C4-2B (cell line): ENCODE measurements at regions not wholly inside any gene's neighbourhood (a gene's known extent, or its start where the extent isn't known, plus 50 kb on each side); places are given as distances from the start of the nearest gene placed in this dataset.

Experiments used
- H3K27ac ChIP-seq: fragments of 450-650 bp; 2 replicates; pipeline ENCODE4 v1.5.1; 2017
- CTCF ChIP-seq: fragments of 450-650 bp; conservative IDR thresholded peaks from 2 replicates; pipeline ENCODE4 v1.5.1; 2017; ENCODE audit warnings: mild to moderate bottlenecking
- ZFX ChIP-seq: fragments of 450-650 bp; IDR thresholded peaks from 2 replicates; pipeline ENCODE4 v1.6.1; 2017

- TF ChIP-seq CTCF (no peak), ZFX (no peak)
- H3K27ac ChIP-seq = no peak overlapping the region
These were observed 1447.5 kb downstream of the GATA3 start for GRCh38 chr10:9501944-9502343.

- TF ChIP-seq CTCF (no peak), ZFX (no peak)
- no peak overlapping the region for H3K27ac ChIP-seq
These were observed 1449.7 kb downstream of the GATA3 start for GRCh38 chr10:9504227-9504626.

- TF ChIP-seq ZFX (no peak), CTCF (no peak)
- H3K27ac ChIP-seq = no peak overlapping the region
These were observed 1451.1 kb downstream of the GATA3 start for GRCh38 chr10:9505546-9505945.

GRCh38 chr10:9508606-9509005 is 1454.1 kb downstream of the GATA3 start:
- no peak for TF ChIP-seq CTCF
- TF ChIP-seq ZFX = no peak
- H3K27ac ChIP-seq = no peak overlapping the region

GRCh38 chr10:9510626-9511025 is 1456.1 kb downstream of the GATA3 start:
- H3K27ac ChIP-seq = no peak overlapping the region
- TF ChIP-seq ZFX = no peak
- no peak for TF ChIP-seq CTCF

- TF ChIP-seq CTCF = no peak
- no peak for TF ChIP-seq ZFX
- H3K27ac ChIP-seq = no peak overlapping the region
These were observed 1461.4 kb downstream of the GATA3 start for GRCh38 chr10:9515922-9516321.

- TF ChIP-seq CTCF = no peak
- TF ChIP-seq ZFX = no peak
- H3K27ac ChIP-seq = no peak overlapping the region
These were observed 1481.3 kb downstream of the GATA3 start for GRCh38 chr10:9535744-9536143.
